ENCODE measurements at regions not wholly inside any gene's neighbourhood (a gene's known extent, or its start where the extent isn't known, plus 50 kb on each side); places are given as distances from the start of the nearest gene placed in this dataset.

GRCh38 chr10:62934258-62934657, 118.1 kb upstream of the EGR2 start:
- peak in 1 of 3 donors; percentile 23 for TF ChIP-seq CTCF (IDR thresholded peaks at IDR 0.05)
- no peak for TF ChIP-seq POLR2A (IDR thresholded peaks at IDR 0.05)
- no peak for TF ChIP-seq POLR2AphosphoS5 (IDR thresholded peaks at IDR 0.05)
